PC-3 (cell line): ENCODE measurements at regions not wholly inside any gene's neighbourhood (a gene's known extent, or its start where the extent isn't known, plus 50 kb on each side); places are given as distances from the start of the nearest gene placed in this dataset.

Experiments
- EZH2 ChIP-seq: fragments of 300-600 bp; sonication (generic); IDR thresholded peaks from one replicate; pipeline ENCODE4 v1.6.1; 2017; ENCODE audit warnings: antibody characterized with exemption, mild to moderate bottlenecking, low read length; ENCODE audit not compliant: unreplicated experiment
- EZH2phosphoT487 ChIP-seq: fragments of 300-600 bp; sonication (generic); IDR thresholded peaks from 2 replicates; pipeline ENCODE4 v1.6.1; 2018; ENCODE audit warnings: mild to moderate bottlenecking, antibody characterized with exemption, low read length, borderline replicate concordance
- TF ChIP-seq, protein P1 (sequence below): fragments of 300-600 bp; sonication (generic); conservative IDR thresholded peaks from 2 replicates; pipeline ENCODE4 v1.5.1; 2017; ENCODE audit warnings: antibody characterized with exemption, low read depth, mild to moderate bottlenecking, low read length

- TF ChIP-seq, protein P1, sequence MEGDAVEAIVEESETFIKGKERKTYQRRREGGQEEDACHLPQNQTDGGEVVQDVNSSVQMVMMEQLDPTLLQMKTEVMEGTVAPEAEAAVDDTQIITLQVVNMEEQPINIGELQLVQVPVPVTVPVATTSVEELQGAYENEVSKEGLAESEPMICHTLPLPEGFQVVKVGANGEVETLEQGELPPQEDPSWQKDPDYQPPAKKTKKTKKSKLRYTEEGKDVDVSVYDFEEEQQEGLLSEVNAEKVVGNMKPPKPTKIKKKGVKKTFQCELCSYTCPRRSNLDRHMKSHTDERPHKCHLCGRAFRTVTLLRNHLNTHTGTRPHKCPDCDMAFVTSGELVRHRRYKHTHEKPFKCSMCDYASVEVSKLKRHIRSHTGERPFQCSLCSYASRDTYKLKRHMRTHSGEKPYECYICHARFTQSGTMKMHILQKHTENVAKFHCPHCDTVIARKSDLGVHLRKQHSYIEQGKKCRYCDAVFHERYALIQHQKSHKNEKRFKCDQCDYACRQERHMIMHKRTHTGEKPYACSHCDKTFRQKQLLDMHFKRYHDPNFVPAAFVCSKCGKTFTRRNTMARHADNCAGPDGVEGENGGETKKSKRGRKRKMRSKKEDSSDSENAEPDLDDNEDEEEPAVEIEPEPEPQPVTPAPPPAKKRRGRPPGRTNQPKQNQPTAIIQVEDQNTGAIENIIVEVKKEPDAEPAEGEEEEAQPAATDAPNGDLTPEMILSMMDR = no peak
- no peak for TF ChIP-seq EZH2
- no peak for TF ChIP-seq EZH2phosphoT487
Measured at GRCh38 chr13:27860743-27861142, 59.1 kb upstream of the PDX1 start.
